ENCODE measurements at regions not wholly inside any gene's neighbourhood (a gene's known extent, or its start where the extent isn't known, plus 50 kb on each side); places are given as distances from the start of the nearest gene placed in this dataset.

GRCh38 chr6:138590796-138591709 lies 91.8 kb upstream of the NHSL1 start:
- H3K4me3 Mint-ChIP-seq: no peak overlapping the region
- H3K4me1 Mint-ChIP-seq: peaks cover 36% of the 10 kb centered on the region
- DNase-seq: peak; percentile 55
- CTCF ChIA-PET: interaction anchor here (0.6 to 6.2 kb wide), 13 partner anchors 8 to 475 kb away, joined by 3 to 96 read pairs (median 5); no protein-coding TSS in a partner anchor
- H3K27me3 Mint-ChIP-seq: no peaks in the 10 kb centered on the region
- no peak overlapping the region for H3K27ac Mint-ChIP-seq
- H3K9me3 Mint-ChIP-seq: no peaks in the 10 kb centered on the region
- no peaks in the 10 kb centered on the region for H3K36me3 Mint-ChIP-seq

- Mint-ChIP-seq H3K36me3 (no peaks in the 10 kb centered on the region), H3K27me3 (no peaks in the 10 kb centered on the region), H3K27ac (peak overlapping the region; percentile 25), H3K4me1 (peaks cover 27% of the 10 kb centered on the region), H3K4me3 (peak overlapping the region; percentile 36), H3K9me3 (no peaks in the 10 kb centered on the region)
- CTCF ChIA-PET: interaction anchor here (0.6 to 6.2 kb wide), 4 partner anchors 43 to 180 kb away, joined by 3 to 96 read pairs (median 8); no protein-coding TSS in a partner anchor
- DNase-seq: no peak
These were observed 93.4 kb upstream of the NHSL1 start for GRCh38 chr6:138592749-138593123.

- CTCF ChIA-PET: interaction anchor here (0.6 to 6.2 kb wide), 7 partner anchors 10 to 396 kb away, joined by 3 to 96 read pairs (median 4); no protein-coding TSS in a partner anchor
- Mint-ChIP-seq H3K4me3 (peak overlapping the region; percentile 36), H3K27ac (peak overlapping the region; percentile 15), H3K9me3 (no peaks in the 10 kb centered on the region), H3K36me3 (no peaks in the 10 kb centered on the region), H3K4me1 (peaks cover 27% of the 10 kb centered on the region), H3K27me3 (no peaks in the 10 kb centered on the region)
- DNase-seq: peak; percentile 31
These were observed 94.0 kb upstream of the NHSL1 start for GRCh38 chr6:138593124-138593877.

GRCh38 chr6:138593909-138594757 lies 94.8 kb upstream of the NHSL1 start:
- Mint-ChIP-seq H3K4me1 (peaks cover 24% of the 10 kb centered on the region), H3K27me3 (no peaks in the 10 kb centered on the region), H3K4me3 (no peak overlapping the region), H3K9me3 (no peaks in the 10 kb centered on the region), H3K36me3 (no peaks in the 10 kb centered on the region), H3K27ac (peak overlapping the region; percentile 15)
- CTCF ChIA-PET: interaction anchor here (0.9 to 1.3 kb wide), 3 partner anchors 9 to 395 kb away, joined by 3 to 6 read pairs (median 3); no protein-coding TSS in a partner anchor
- DNase-seq: no peak

GRCh38 chr6:138594758-138595140 lies 95.5 kb upstream of the NHSL1 start:
- Mint-ChIP-seq H3K27me3 (no peaks in the 10 kb centered on the region), H3K4me1 (peaks cover 24% of the 10 kb centered on the region), H3K36me3 (no peaks in the 10 kb centered on the region), H3K4me3 (no peak overlapping the region), H3K27ac (no peak overlapping the region), H3K9me3 (no peaks in the 10 kb centered on the region)
- no peak for DNase-seq
- CTCF ChIA-PET: interaction anchor here (0.8 to 1.3 kb wide), 2 partner anchors 156 to 395 kb away, joined by 4 to 6 read pairs; no protein-coding TSS in a partner anchor

GRCh38 chr6:138596126-138596525 lies 96.8 kb upstream of the NHSL1 start:
- DNase-seq: no peak
- H3K27me3 Mint-ChIP-seq: peaks cover 4% of the 10 kb centered on the region
- no peak overlapping the region for H3K27ac Mint-ChIP-seq
- H3K4me1 Mint-ChIP-seq: peaks cover 21% of the 10 kb centered on the region
- H3K36me3 Mint-ChIP-seq: no peaks in the 10 kb centered on the region
- H3K9me3 Mint-ChIP-seq: no peaks in the 10 kb centered on the region
- no peak overlapping the region for H3K4me3 Mint-ChIP-seq
- CTCF ChIA-PET: no interaction called here

GRCh38 chr6:138596591-138596990 lies 97.3 kb upstream of the NHSL1 start:
- peaks cover 21% of the 10 kb centered on the region for H3K4me1 Mint-ChIP-seq
- peaks cover 8% of the 10 kb centered on the region for H3K27me3 Mint-ChIP-seq
- no peaks in the 10 kb centered on the region for H3K9me3 Mint-ChIP-seq
- CTCF ChIA-PET: no interaction called here
- no peak overlapping the region for H3K4me3 Mint-ChIP-seq
- H3K36me3 Mint-ChIP-seq: no peaks in the 10 kb centered on the region
- no peak for DNase-seq
- no peak overlapping the region for H3K27ac Mint-ChIP-seq

GRCh38 chr6:138597336-138597735 lies 98.0 kb upstream of the NHSL1 start:
- no peak for DNase-seq
- CTCF ChIA-PET: interaction anchor here (1.0 to 1.1 kb wide), 2 partner anchors 9 to 95 kb away, joined by 3 read pairs; no protein-coding TSS in a partner anchor
- H3K9me3 Mint-ChIP-seq: no peaks in the 10 kb centered on the region
- H3K27ac Mint-ChIP-seq: no peak overlapping the region
- H3K4me3 Mint-ChIP-seq: no peak overlapping the region
- H3K36me3 Mint-ChIP-seq: no peaks in the 10 kb centered on the region
- peaks cover 18% of the 10 kb centered on the region for H3K4me1 Mint-ChIP-seq
- peaks cover 9% of the 10 kb centered on the region for H3K27me3 Mint-ChIP-seq

GRCh38 chr6:138598562-138599173 lies 99.4 kb upstream of the NHSL1 start:
- no peak for DNase-seq
- H3K27ac Mint-ChIP-seq: no peak overlapping the region
- H3K27me3 Mint-ChIP-seq: peaks cover 17% of the 10 kb centered on the region
- peaks cover 4% of the 10 kb centered on the region for H3K4me1 Mint-ChIP-seq
- H3K4me3 Mint-ChIP-seq: no peak overlapping the region
- CTCF ChIA-PET: interaction anchor here (1.3 kb wide), 1 partner anchor 8 kb away, joined by 5 read pairs; no protein-coding TSS in a partner anchor
- no peaks in the 10 kb centered on the region for H3K36me3 Mint-ChIP-seq
- no peaks in the 10 kb centered on the region for H3K9me3 Mint-ChIP-seq

- CTCF ChIA-PET: no interaction called here
- H3K4me3 Mint-ChIP-seq: no peak overlapping the region
- H3K4me1 Mint-ChIP-seq: no peaks in the 10 kb centered on the region
- H3K9me3 Mint-ChIP-seq: no peaks in the 10 kb centered on the region
- no peaks in the 10 kb centered on the region for H3K36me3 Mint-ChIP-seq
- H3K27ac Mint-ChIP-seq: no peak overlapping the region
- peaks cover 17% of the 10 kb centered on the region for H3K27me3 Mint-ChIP-seq
- no peak for DNase-seq
These were observed 101.0 kb upstream of the NHSL1 start for GRCh38 chr6:138600261-138600660.

GRCh38 chr6:138600726-138601125 lies 101.4 kb upstream of the NHSL1 start:
- Mint-ChIP-seq H3K27me3 (peaks cover 17% of the 10 kb centered on the region), H3K4me3 (no peak overlapping the region), H3K4me1 (no peaks in the 10 kb centered on the region), H3K9me3 (no peaks in the 10 kb centered on the region), H3K36me3 (no peaks in the 10 kb centered on the region), H3K27ac (no peak overlapping the region)
- DNase-seq: no peak
- CTCF ChIA-PET: no interaction called here

- Mint-ChIP-seq H3K4me1 (no peaks in the 10 kb centered on the region), H3K36me3 (no peaks in the 10 kb centered on the region), H3K27me3 (peaks cover 20% of the 10 kb centered on the region), H3K4me3 (no peak overlapping the region), H3K27ac (no peak overlapping the region), H3K9me3 (no peaks in the 10 kb centered on the region)
- DNase-seq: no peak
- CTCF ChIA-PET: interaction anchor here (3.4 kb wide), 1 partner anchor 11 kb away, joined by 9 read pairs; no protein-coding TSS in a partner anchor
These were observed 101.8 kb upstream of the NHSL1 start for GRCh38 chr6:138601128-138601527.

GRCh38 chr6:138605958-138606357 lies 106.7 kb upstream of the NHSL1 start:
- Mint-ChIP-seq H3K4me1 (no peaks in the 10 kb centered on the region), H3K9me3 (no peaks in the 10 kb centered on the region), H3K27me3 (peaks cover 26% of the 10 kb centered on the region), H3K36me3 (no peaks in the 10 kb centered on the region), H3K4me3 (no peak overlapping the region), H3K27ac (no peak overlapping the region)
- DNase-seq: no peak
- CTCF ChIA-PET: no interaction called here

Data from activated naive CD4-positive, alpha-beta T cell treated with anti-CD3 and anti-CD28 coated beads, Interleukin-2, amount 10 ng/mL, durations not matched to agents 7 days and 5 days (primary cell).